ENCODE measurements at regions not wholly inside any gene's neighbourhood (a gene's known extent, or its start where the extent isn't known, plus 50 kb on each side); places are given as distances from the start of the nearest gene placed in this dataset.
"Not testable (repeated sequence)": the region's sequence is repeated elsewhere in the genome, so short reads cannot be mapped to it uniquely, and the experiment has no call there.

- H3K4me1 ChIP-seq (ENCODE audit: insufficient read depth, low read length); H3K36me3 Mint-ChIP-seq (ENCODE audit: low read depth, unreplicated experiment); H3K27ac ChIP-seq (ENCODE audit: low read depth, low read length); H3K4me3 ChIP-seq (ENCODE audit: insufficient read depth, low read depth, low read length); H3K9me3 Mint-ChIP-seq (ENCODE audit: unreplicated experiment); H4K20me1 ChIP-seq (ENCODE audit: insufficient read depth, low read length); H3K79me2 ChIP-seq (ENCODE audit: insufficient read depth, low read length); H3K27me3 ChIP-seq (ENCODE audit: insufficient read depth, low read length); H3K36me3 ChIP-seq (ENCODE audit: insufficient read depth, low read length); DNase-seq (ENCODE audit: low read depth); H3K27ac Mint-ChIP-seq (ENCODE audit: unreplicated experiment); H3K4me1 Mint-ChIP-seq (ENCODE audit: low read depth, unreplicated experiment); H3K27me3 Mint-ChIP-seq (ENCODE audit: low read depth, unreplicated experiment); H3K4me3 Mint-ChIP-seq (ENCODE audit: unreplicated experiment); H3K4me2 ChIP-seq (ENCODE audit: low read length); FAIRE-seq; H3K9ac ChIP-seq (ENCODE audit: low read length); H3K9me3 ChIP-seq (ENCODE audit: insufficient read depth, low read depth, low read length); H2AFZ ChIP-seq (ENCODE audit: low read depth, low read length): not testable (repeated sequence)
Measured at GRCh38 chr4:67300497-67301185, 244.7 kb downstream of the CENPC start.

GRCh38 chr4:67292636-67293035 is 252.7 kb downstream of the CENPC start:
- DNase-seq (ENCODE audit: low read depth): no peak

DNA sequence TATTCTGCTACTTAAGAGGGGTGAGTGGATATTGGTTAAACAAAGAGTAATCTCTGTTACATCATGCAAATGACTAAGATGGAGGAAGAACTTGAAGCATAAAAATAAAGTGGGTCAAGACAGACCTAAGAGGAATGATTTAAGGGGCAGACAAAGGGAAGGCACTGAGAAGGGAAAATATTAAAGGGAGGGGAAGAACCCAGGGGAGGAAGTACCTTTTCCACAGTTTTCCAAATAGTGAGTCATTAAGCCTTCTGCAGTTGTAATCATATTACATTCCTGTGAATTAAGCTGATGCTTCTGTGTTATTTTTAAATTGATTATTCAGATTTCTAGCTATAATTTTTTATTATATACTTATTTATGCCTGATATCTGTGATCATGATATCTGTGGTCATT is 253.3 kb downstream of the CENPC start:
- Mint-ChIP-seq H3K4me1 (ENCODE audit: low read depth, unreplicated experiment) (peaks cover 7% of the 10 kb centered on the region), H3K27me3 (ENCODE audit: low read depth, unreplicated experiment) (no peaks in the 10 kb centered on the region), H3K9me3 (ENCODE audit: unreplicated experiment) (peaks cover 9% of the 10 kb centered on the region), H3K27ac (ENCODE audit: unreplicated experiment) (no peak overlapping the region), H3K36me3 (ENCODE audit: low read depth, unreplicated experiment) (no peaks in the 10 kb centered on the region), H3K4me3 (ENCODE audit: unreplicated experiment) (no peak overlapping the region)
- H3K79me2 ChIP-seq (ENCODE audit: insufficient read depth, low read length): no peaks in the 10 kb centered on the region
- H4K20me1 ChIP-seq (ENCODE audit: insufficient read depth, low read length): no peaks in the 10 kb centered on the region
- no peaks in the 10 kb centered on the region for H3K4me1 ChIP-seq (ENCODE audit: insufficient read depth, low read length)
- no peak overlapping the region for H2AFZ ChIP-seq (ENCODE audit: low read depth, low read length)
- no peak overlapping the region for H3K27ac ChIP-seq (ENCODE audit: low read depth, low read length)
- H3K36me3 ChIP-seq (ENCODE audit: insufficient read depth, low read length): no peaks in the 10 kb centered on the region
- FAIRE-seq (no peak), DNase-seq (ENCODE audit: low read depth) (no peak)
- TF ChIP-seq EZH2 (IDR thresholded peaks at IDR 0.05; ENCODE audit: insufficient read depth, low read length) (no peak), CTCF (IDR thresholded peaks at IDR 0.05; ENCODE audit: insufficient read depth, low read depth, low read length) (no peak)
- no peak overlapping the region for H3K4me2 ChIP-seq (ENCODE audit: low read length)
- no peaks in the 10 kb centered on the region for H3K27me3 ChIP-seq (ENCODE audit: insufficient read depth, low read length)
- H3K9ac ChIP-seq (ENCODE audit: low read length): no peak overlapping the region
- H3K9me3 ChIP-seq (ENCODE audit: insufficient read depth, low read depth, low read length): no peaks in the 10 kb centered on the region
- H3K4me3 ChIP-seq (ENCODE audit: insufficient read depth, low read depth, low read length): no peak overlapping the region

More at GRCh38 chr4:67292636-67293035, 252.7 kb downstream of the CENPC start:
- Histone ChIP-seq H3K27ac (ENCODE audit: low read depth, low read length) (no peak overlapping the region), H3K27me3 (ENCODE audit: insufficient read depth, low read length) (no peaks in the 10 kb centered on the region), H3K4me3 (ENCODE audit: insufficient read depth, low read depth, low read length) (no peak overlapping the region), H3K4me2 (ENCODE audit: low read length) (no peak overlapping the region), H3K9me3 (ENCODE audit: insufficient read depth, low read depth, low read length) (no peaks in the 10 kb centered on the region), H3K36me3 (ENCODE audit: insufficient read depth, low read length) (no peaks in the 10 kb centered on the region), H3K9ac (ENCODE audit: low read length) (no peak overlapping the region), H3K4me1 (ENCODE audit: insufficient read depth, low read length) (no peaks in the 10 kb centered on the region), H2AFZ (ENCODE audit: low read depth, low read length) (no peak overlapping the region), H4K20me1 (ENCODE audit: insufficient read depth, low read length) (no peaks in the 10 kb centered on the region), H3K79me2 (ENCODE audit: insufficient read depth, low read length) (no peaks in the 10 kb centered on the region)
- Mint-ChIP-seq H3K9me3 (ENCODE audit: unreplicated experiment) (peaks cover 4% of the 10 kb centered on the region), H3K27me3 (ENCODE audit: low read depth, unreplicated experiment) (no peaks in the 10 kb centered on the region), H3K27ac (ENCODE audit: unreplicated experiment) (no peak overlapping the region), H3K4me3 (ENCODE audit: unreplicated experiment) (no peak overlapping the region), H3K36me3 (ENCODE audit: low read depth, unreplicated experiment) (no peaks in the 10 kb centered on the region), H3K4me1 (ENCODE audit: low read depth, unreplicated experiment) (peaks cover 7% of the 10 kb centered on the region)
- TF ChIP-seq EZH2 (IDR thresholded peaks at IDR 0.05; ENCODE audit: insufficient read depth, low read length): no peak
- no peak for FAIRE-seq

All from astrocyte (in vitro differentiated cells and primary cell).